Calu3 (cell line): ENCODE measurements at regions not wholly inside any gene's neighbourhood (a gene's known extent, or its start where the extent isn't known, plus 50 kb on each side); places are given as distances from the start of the nearest gene placed in this dataset.

ENCODE experiments used
- BruUV-seq: library from RNA; stranded (reverse); fragments of 400-500 nt; replicated peaks from 2 replicates; lab custom pipeline; 2021; lab: Mats Ljungman, UMichigan
- CTCF ChIA-PET: fragments of 300-600 bp; sonication (Branson Sonifier 250); formaldehyde crosslinking; loops from one replicate; lab custom pipeline; 2022; ENCODE audit warnings: antibody characterized with exemption; lab: Charles Lee
- DNase-seq: peaks from one replicate; pipeline ENCODE4 v3.0.0; 2022
- H3K27ac Mint-ChIP-seq: one replicate; pipeline ENCODE4 v1.8.0; 2022; ENCODE audit warnings: mixed read lengths; ENCODE audit not compliant: unreplicated experiment
- H3K27me3 Mint-ChIP-seq: one replicate; pipeline ENCODE4 v1.8.0; 2022; ENCODE audit warnings: mixed read lengths; ENCODE audit not compliant: unreplicated experiment
- H3K36me3 Mint-ChIP-seq: one replicate; pipeline ENCODE4 v1.8.0; 2022; ENCODE audit warnings: mild to moderate bottlenecking, moderate library complexity, mixed read lengths; ENCODE audit not compliant: insufficient read depth, unreplicated experiment
- H3K4me1 Mint-ChIP-seq: one replicate; pipeline ENCODE4 v1.8.0; 2022; ENCODE audit warnings: mild to moderate bottlenecking, low read depth, mixed read lengths; ENCODE audit not compliant: unreplicated experiment
- H3K4me3 Mint-ChIP-seq: one replicate; pipeline ENCODE4 v1.8.0; 2022; ENCODE audit warnings: mild to moderate bottlenecking, low read depth, moderate library complexity, mixed read lengths; ENCODE audit not compliant: unreplicated experiment
- H3K9me3 Mint-ChIP-seq: one replicate; pipeline ENCODE4 v1.8.0; 2022; ENCODE audit warnings: low read depth, mixed read lengths; ENCODE audit not compliant: unreplicated experiment
- intact Hi-C: fragments of 100-400 bp; cut with micrococcal nuclease; formaldehyde crosslinking; loops from one replicate; pipeline ENCODE4 v1.10.0; 2022; ENCODE audit not compliant: unreplicated experiment
- TF ChIP-seq, protein P1 (sequence below): fragments of 200-600 bp; IDR thresholded peaks from one replicate; pipeline ENCODE4 v1.8.0; 2022; ENCODE audit warnings: antibody characterized with exemption; ENCODE audit not compliant: unreplicated experiment

DNA sequence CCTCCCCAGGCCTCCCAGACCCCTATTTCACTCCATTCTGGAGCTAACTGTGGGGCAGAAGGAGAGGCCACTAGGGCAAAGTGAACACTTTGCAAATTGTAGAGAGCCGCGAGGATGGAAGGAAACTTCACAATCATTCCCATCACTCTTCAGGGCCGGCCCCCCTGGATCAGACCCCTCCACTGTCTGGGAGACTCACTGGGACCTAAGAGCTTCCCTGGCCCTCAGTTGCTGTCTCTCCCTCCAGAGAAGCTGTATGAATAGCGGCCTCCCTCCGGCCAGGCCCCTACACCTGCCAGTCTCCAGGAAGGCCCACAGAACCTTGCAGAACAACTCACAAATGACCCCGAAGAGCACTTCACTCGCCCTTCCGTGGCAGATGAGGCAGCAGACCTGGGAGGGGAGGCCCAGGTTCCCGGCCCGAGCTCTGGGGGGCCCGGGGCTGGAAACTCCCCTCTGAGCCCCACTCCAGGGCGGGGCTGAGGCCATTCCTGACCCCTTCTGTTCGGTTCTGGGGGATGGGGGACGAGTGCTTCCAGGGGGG, 141.9 kb upstream of the IER5L start:
- H3K9me3 Mint-ChIP-seq = no peaks in the 10 kb centered on the region
- CTCF ChIA-PET = no interaction called here
- H3K27me3 Mint-ChIP-seq = no peaks in the 10 kb centered on the region
- peaks cover 8% of the 10 kb centered on the region for H3K4me1 Mint-ChIP-seq
- intact Hi-C loops = no loop called here
- H3K27ac Mint-ChIP-seq = no peak overlapping the region
- H3K36me3 Mint-ChIP-seq = no peaks in the 10 kb centered on the region
- no peak overlapping the region for H3K4me3 Mint-ChIP-seq
- TF ChIP-seq, protein P1, sequence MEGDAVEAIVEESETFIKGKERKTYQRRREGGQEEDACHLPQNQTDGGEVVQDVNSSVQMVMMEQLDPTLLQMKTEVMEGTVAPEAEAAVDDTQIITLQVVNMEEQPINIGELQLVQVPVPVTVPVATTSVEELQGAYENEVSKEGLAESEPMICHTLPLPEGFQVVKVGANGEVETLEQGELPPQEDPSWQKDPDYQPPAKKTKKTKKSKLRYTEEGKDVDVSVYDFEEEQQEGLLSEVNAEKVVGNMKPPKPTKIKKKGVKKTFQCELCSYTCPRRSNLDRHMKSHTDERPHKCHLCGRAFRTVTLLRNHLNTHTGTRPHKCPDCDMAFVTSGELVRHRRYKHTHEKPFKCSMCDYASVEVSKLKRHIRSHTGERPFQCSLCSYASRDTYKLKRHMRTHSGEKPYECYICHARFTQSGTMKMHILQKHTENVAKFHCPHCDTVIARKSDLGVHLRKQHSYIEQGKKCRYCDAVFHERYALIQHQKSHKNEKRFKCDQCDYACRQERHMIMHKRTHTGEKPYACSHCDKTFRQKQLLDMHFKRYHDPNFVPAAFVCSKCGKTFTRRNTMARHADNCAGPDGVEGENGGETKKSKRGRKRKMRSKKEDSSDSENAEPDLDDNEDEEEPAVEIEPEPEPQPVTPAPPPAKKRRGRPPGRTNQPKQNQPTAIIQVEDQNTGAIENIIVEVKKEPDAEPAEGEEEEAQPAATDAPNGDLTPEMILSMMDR = no peak
- no TSS peak for BruUV-seq
- no peak for DNase-seq

GRCh38 chr9:129319076-129319937, 141.2 kb upstream of the IER5L start:
- CTCF ChIA-PET = no interaction called here
- no peak overlapping the region for H3K4me3 Mint-ChIP-seq
- DNase-seq = no peak
- no peaks in the 10 kb centered on the region for H3K27me3 Mint-ChIP-seq
- TF ChIP-seq, protein P1 = no peak
- intact Hi-C loops = no loop called here
- no peaks in the 10 kb centered on the region for H3K36me3 Mint-ChIP-seq
- no TSS peak for BruUV-seq
- H3K9me3 Mint-ChIP-seq = no peaks in the 10 kb centered on the region
- no peak overlapping the region for H3K27ac Mint-ChIP-seq
- peaks cover 8% of the 10 kb centered on the region for H3K4me1 Mint-ChIP-seq

DNA sequence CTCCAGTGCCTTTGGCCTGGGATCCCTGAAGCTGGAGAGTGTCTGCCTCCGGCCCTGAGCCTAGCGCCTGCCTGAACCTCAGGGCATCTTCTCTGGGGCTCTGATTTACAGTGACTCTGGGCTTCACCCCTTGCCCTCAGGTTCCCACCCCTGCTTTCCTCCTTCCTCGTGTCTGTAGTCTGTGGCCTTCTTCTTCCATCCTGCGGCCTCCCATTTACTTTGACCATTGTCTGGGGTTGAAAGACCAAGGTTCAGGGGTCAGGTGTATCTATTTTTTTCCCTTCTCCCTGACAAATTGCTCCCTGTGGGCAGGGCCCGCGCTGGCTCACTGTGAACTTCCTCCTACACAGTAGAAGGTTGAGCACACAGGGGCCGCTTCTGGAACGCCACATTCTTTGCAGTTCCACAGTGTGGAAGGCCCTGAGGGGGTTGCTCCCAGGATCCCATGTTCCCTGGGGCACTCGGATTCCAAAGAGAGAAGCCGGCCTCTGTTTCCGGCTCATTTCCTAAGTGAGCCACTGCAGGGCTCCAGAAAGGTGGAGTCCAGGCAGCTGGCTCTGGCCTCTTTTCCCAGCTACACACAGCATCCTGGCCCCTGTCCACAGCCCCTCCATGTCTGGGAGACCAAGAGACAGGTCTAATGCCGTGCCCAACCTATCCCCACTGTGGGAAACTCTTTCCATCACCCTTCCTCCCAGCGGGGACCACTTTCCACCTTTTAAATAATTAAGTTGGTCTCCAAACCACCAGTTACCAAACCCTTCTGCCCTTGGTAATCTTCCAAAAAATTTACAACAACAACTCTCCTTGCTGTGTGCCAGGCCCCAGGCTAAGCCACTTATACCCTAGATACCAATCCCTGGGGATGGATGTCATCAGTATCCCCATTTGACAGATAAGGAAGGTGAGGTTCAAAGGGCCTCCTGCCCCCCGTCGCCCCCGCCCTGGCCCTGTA, 140.3 kb upstream of the IER5L start:
- TF ChIP-seq, protein P1 = no peak
- no peak for DNase-seq

GRCh38 chr9:129317179-129318011, 139.3 kb upstream of the IER5L start:
- Mint-ChIP-seq H3K27ac (no peak overlapping the region), H3K36me3 (no peaks in the 10 kb centered on the region), H3K4me1 (peaks cover 8% of the 10 kb centered on the region), H3K4me3 (no peak overlapping the region), H3K9me3 (no peaks in the 10 kb centered on the region), H3K27me3 (no peaks in the 10 kb centered on the region)
- no TSS peak for BruUV-seq
- intact Hi-C loops = no loop called here
- DNase-seq = peak; percentile 53
- TF ChIP-seq, protein P1 = no peak
- CTCF ChIA-PET = no interaction called here

More for the DNA sequence above, 140.3 kb upstream of the IER5L start:
- H3K27me3 Mint-ChIP-seq = no peaks in the 10 kb centered on the region
- CTCF ChIA-PET = no interaction called here
- H3K4me1 Mint-ChIP-seq = peaks cover 8% of the 10 kb centered on the region
- H3K9me3 Mint-ChIP-seq = no peaks in the 10 kb centered on the region
- H3K36me3 Mint-ChIP-seq = no peaks in the 10 kb centered on the region
- intact Hi-C loops = no loop called here
- H3K4me3 Mint-ChIP-seq = no peak overlapping the region
- no peak overlapping the region for H3K27ac Mint-ChIP-seq
- BruUV-seq = no TSS peak
